ENCODE measurements at regions not wholly inside any gene's neighbourhood (a gene's known extent, or its start where the extent isn't known, plus 50 kb on each side); places are given as distances from the start of the nearest gene placed in this dataset.

GRCh38 chr17:13442361-13442760, 159.4 kb downstream of the HS3ST3A1 start:
- no peak overlapping the region for H3K4me3 ChIP-seq
- no peak for DNase-seq (ENCODE audit: low spot score in 2 of 2)
- 0 out of 2 replicates have a peak, but pooled peaks cover 4% of the 10 kb centered on the region for H3K9me3 ChIP-seq
- no peaks in the 10 kb centered on the region for H3K4me1 ChIP-seq
- H3K36me3 ChIP-seq (replicated peaks) = no peaks in the 10 kb centered on the region
- in situ Hi-C loops (cut with MboI; ENCODE audit: low sequenced_read_pairs) = no loop called here
- H3K27me3 ChIP-seq (ENCODE audit: low read depth) = no peaks in the 10 kb centered on the region

GRCh38 chr17:13441873-13442272, 159.9 kb downstream of the HS3ST3A1 start:
- no peaks in the 10 kb centered on the region for H3K36me3 ChIP-seq (replicated peaks)
- DNase-seq (ENCODE audit: low spot score in 2 of 2) = no peak
- in situ Hi-C loops (cut with MboI; ENCODE audit: low sequenced_read_pairs) = no loop called here

GRCh38 chr17:13437966-13438779, 163.6 kb downstream of the HS3ST3A1 start:
- H3K4me1 ChIP-seq = no peaks in the 10 kb centered on the region
- no peak for DNase-seq (ENCODE audit: low spot score in 2 of 2)
- no peaks in the 10 kb centered on the region for H3K27me3 ChIP-seq (ENCODE audit: low read depth)
- no peak overlapping the region for H3K4me3 ChIP-seq
- no peaks in the 10 kb centered on the region for H3K9me3 ChIP-seq
- H3K36me3 ChIP-seq (replicated peaks) = no peaks in the 10 kb centered on the region
- in situ Hi-C loops (cut with MboI; ENCODE audit: low sequenced_read_pairs) = no loop called here

More at GRCh38 chr17:13441873-13442272, 159.9 kb downstream of the HS3ST3A1 start:
- Histone ChIP-seq H3K27me3 (ENCODE audit: low read depth) (no peaks in the 10 kb centered on the region), H3K4me3 (no peak overlapping the region), H3K9me3 (0 out of 2 replicates have a peak, but pooled peaks cover 4% of the 10 kb centered on the region), H3K4me1 (no peaks in the 10 kb centered on the region)

GRCh38 chr17:13435230-13435629, 166.5 kb downstream of the HS3ST3A1 start:
- Histone ChIP-seq H3K27me3 (ENCODE audit: low read depth) (no peaks in the 10 kb centered on the region), H3K4me3 (no peak overlapping the region), H3K4me1 (no peaks in the 10 kb centered on the region), H3K36me3 (replicated peaks) (no peaks in the 10 kb centered on the region), H3K9me3 (no peaks in the 10 kb centered on the region)
- no peak for DNase-seq (ENCODE audit: low spot score in 2 of 2)
- in situ Hi-C loops (cut with MboI; ENCODE audit: low sequenced_read_pairs) = no loop called here

- Histone ChIP-seq H3K27me3 (ENCODE audit: low read depth) (no peaks in the 10 kb centered on the region), H3K4me3 (no peak overlapping the region), H3K9me3 (no peaks in the 10 kb centered on the region), H3K4me1 (no peaks in the 10 kb centered on the region), H3K36me3 (replicated peaks) (no peaks in the 10 kb centered on the region)
- DNase-seq (ENCODE audit: low spot score in 2 of 2) = no peak
- in situ Hi-C loops (cut with MboI; ENCODE audit: low sequenced_read_pairs) = no loop called here
Observed at GRCh38 chr17:13429201-13429600, 172.5 kb downstream of the HS3ST3A1 start.

GRCh38 chr17:13428611-13429042, 173.1 kb downstream of the HS3ST3A1 start:
- Histone ChIP-seq H3K4me3 (no peak overlapping the region), H3K36me3 (replicated peaks) (no peaks in the 10 kb centered on the region), H3K9me3 (no peaks in the 10 kb centered on the region), H3K4me1 (no peaks in the 10 kb centered on the region), H3K27me3 (ENCODE audit: low read depth) (no peaks in the 10 kb centered on the region)
- DNase-seq (ENCODE audit: low spot score in 2 of 2) = no peak
- in situ Hi-C loops (cut with MboI; ENCODE audit: low sequenced_read_pairs) = no loop called here

GRCh38 chr17:13426991-13427390, 174.7 kb downstream of the HS3ST3A1 start:
- Histone ChIP-seq H3K9me3 (no peaks in the 10 kb centered on the region), H3K27me3 (ENCODE audit: low read depth) (no peaks in the 10 kb centered on the region), H3K36me3 (replicated peaks) (no peaks in the 10 kb centered on the region), H3K4me3 (no peak overlapping the region), H3K4me1 (no peaks in the 10 kb centered on the region)
- in situ Hi-C loops (cut with MboI; ENCODE audit: low sequenced_read_pairs) = no loop called here
- no peak for DNase-seq (ENCODE audit: low spot score in 2 of 2)

- Histone ChIP-seq H3K27me3 (ENCODE audit: low read depth) (no peaks in the 10 kb centered on the region), H3K4me3 (no peak overlapping the region)
- in situ Hi-C loops (cut with MboI; ENCODE audit: low sequenced_read_pairs) = no loop called here
Observed at GRCh38 chr17:13425390-13425789, 176.3 kb downstream of the HS3ST3A1 start.

GRCh38 chr17:13421581-13422130, 180.1 kb downstream of the HS3ST3A1 start:
- no peaks in the 10 kb centered on the region for H3K27me3 ChIP-seq (ENCODE audit: low read depth)
- no peaks in the 10 kb centered on the region for H3K9me3 ChIP-seq
- no peaks in the 10 kb centered on the region for H3K36me3 ChIP-seq (replicated peaks)
- no peaks in the 10 kb centered on the region for H3K4me1 ChIP-seq
- in situ Hi-C loops (cut with MboI; ENCODE audit: low sequenced_read_pairs) = no loop called here
- DNase-seq (ENCODE audit: low spot score in 2 of 2) = no peak
- H3K4me3 ChIP-seq = no peak overlapping the region

More at GRCh38 chr17:13425390-13425789, 176.3 kb downstream of the HS3ST3A1 start:
- H3K4me1 ChIP-seq = no peaks in the 10 kb centered on the region
- H3K9me3 ChIP-seq = no peaks in the 10 kb centered on the region
- no peaks in the 10 kb centered on the region for H3K36me3 ChIP-seq (replicated peaks)
- DNase-seq (ENCODE audit: low spot score in 2 of 2) = no peak

- no peaks in the 10 kb centered on the region for H3K27me3 ChIP-seq (ENCODE audit: low read depth)
- H3K4me1 ChIP-seq = no peaks in the 10 kb centered on the region
- in situ Hi-C loops (cut with MboI; ENCODE audit: low sequenced_read_pairs) = no loop called here
- no peaks in the 10 kb centered on the region for H3K36me3 ChIP-seq (replicated peaks)
- no peak overlapping the region for H3K4me3 ChIP-seq
- no peaks in the 10 kb centered on the region for H3K9me3 ChIP-seq
- DNase-seq (ENCODE audit: low spot score in 2 of 2) = no peak
Observed at GRCh38 chr17:13420878-13421277, 180.9 kb downstream of the HS3ST3A1 start.

- Histone ChIP-seq H3K36me3 (replicated peaks) (no peaks in the 10 kb centered on the region), H3K27me3 (ENCODE audit: low read depth) (no peaks in the 10 kb centered on the region), H3K9me3 (no peaks in the 10 kb centered on the region), H3K4me3 (no peak overlapping the region), H3K4me1 (no peaks in the 10 kb centered on the region)
- in situ Hi-C loops (cut with MboI; ENCODE audit: low sequenced_read_pairs) = no loop called here
- DNase-seq (ENCODE audit: low spot score in 2 of 2) = no peak
Observed at GRCh38 chr17:13420418-13420826, 181.3 kb downstream of the HS3ST3A1 start.

GRCh38 chr17:13419676-13420075, 182.1 kb downstream of the HS3ST3A1 start:
- H3K27me3 ChIP-seq (ENCODE audit: low read depth) = no peaks in the 10 kb centered on the region
- no peaks in the 10 kb centered on the region for H3K9me3 ChIP-seq
- H3K36me3 ChIP-seq (replicated peaks) = no peaks in the 10 kb centered on the region
- in situ Hi-C loops (cut with MboI; ENCODE audit: low sequenced_read_pairs) = no loop called here
- no peak overlapping the region for H3K4me3 ChIP-seq
- no peak for DNase-seq (ENCODE audit: low spot score in 2 of 2)
- no peaks in the 10 kb centered on the region for H3K4me1 ChIP-seq

- Histone ChIP-seq H3K27me3 (ENCODE audit: low read depth) (no peaks in the 10 kb centered on the region), H3K9me3 (no peaks in the 10 kb centered on the region), H3K4me1 (no peaks in the 10 kb centered on the region), H3K36me3 (replicated peaks) (no peaks in the 10 kb centered on the region), H3K4me3 (no peak overlapping the region)
- DNase-seq (ENCODE audit: low spot score in 2 of 2) = no peak
- in situ Hi-C loops (cut with MboI; ENCODE audit: low sequenced_read_pairs) = no loop called here
Observed at GRCh38 chr17:13418891-13419290, 182.8 kb downstream of the HS3ST3A1 start.

- no peak for DNase-seq (ENCODE audit: low spot score in 2 of 2)
- H3K36me3 ChIP-seq (replicated peaks) = no peaks in the 10 kb centered on the region
- H3K4me3 ChIP-seq = no peak overlapping the region
- no peaks in the 10 kb centered on the region for H3K9me3 ChIP-seq
- no peaks in the 10 kb centered on the region for H3K4me1 ChIP-seq
- no peaks in the 10 kb centered on the region for H3K27me3 ChIP-seq (ENCODE audit: low read depth)
- in situ Hi-C loops (cut with MboI; ENCODE audit: low sequenced_read_pairs) = no loop called here
Observed at GRCh38 chr17:13417381-13417950, 184.3 kb downstream of the HS3ST3A1 start.

Data from HAP-1 (cell line).